ENCODE measurements at regions not wholly inside any gene's neighbourhood (a gene's known extent, or its start where the extent isn't known, plus 50 kb on each side); places are given as distances from the start of the nearest gene placed in this dataset.
A peak's percentile ranks its signal among the peaks of the same experiment; 100 is the strongest.
"Not testable (repeated sequence)": the region's sequence is repeated elsewhere in the genome, so short reads cannot be mapped to it uniquely, and the experiment has no call there.

DNA sequence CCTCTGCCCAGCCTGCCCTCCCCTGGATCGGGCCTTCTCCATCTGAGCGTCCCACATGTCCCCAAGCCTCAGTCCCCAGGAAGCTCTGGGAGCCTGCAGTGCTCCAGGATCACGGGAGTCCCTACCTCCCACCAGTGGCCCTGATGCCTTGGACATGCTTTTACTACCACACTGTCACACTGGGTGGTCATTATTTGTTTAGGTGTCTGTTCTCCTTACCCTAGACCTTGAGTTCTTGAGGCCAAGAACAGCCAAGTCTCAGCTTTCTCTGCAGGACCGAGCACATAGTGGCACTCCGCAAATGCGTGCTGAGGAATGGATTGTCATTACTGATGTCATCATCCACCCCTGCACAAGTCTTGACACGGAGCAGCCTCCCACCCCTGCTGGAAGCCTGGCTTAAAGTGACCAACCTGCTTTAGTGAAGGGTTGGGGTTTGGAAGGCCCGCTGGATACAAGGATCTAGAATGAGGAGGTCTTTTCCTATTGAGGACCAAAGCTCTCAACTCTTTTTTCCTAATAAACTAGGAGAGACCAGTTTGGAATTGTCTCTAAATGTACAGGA is 132.9 kb upstream of the CRHR1 start:
- DNase-seq: no peak

DNA sequence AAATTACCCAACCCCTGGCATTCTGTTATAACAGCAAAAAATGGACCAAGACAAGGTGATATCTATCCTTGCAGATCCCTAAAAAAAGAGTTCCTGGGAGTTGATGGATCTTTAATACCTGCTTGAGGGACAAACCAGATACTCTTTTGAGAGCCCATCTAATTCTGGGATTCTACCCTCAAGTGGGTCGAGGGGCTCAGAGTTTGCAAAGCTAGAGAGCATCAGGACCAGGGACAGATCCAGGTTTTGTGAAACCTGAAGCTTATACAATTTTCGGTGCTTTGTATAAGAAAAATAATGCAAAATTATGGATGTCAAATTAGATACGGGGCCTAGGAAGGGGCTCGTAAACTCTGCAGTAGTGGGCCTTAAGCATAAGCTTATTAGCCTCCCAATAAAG is 130.5 kb upstream of the CRHR1 start:
- DNase-seq: no peak

DNA sequence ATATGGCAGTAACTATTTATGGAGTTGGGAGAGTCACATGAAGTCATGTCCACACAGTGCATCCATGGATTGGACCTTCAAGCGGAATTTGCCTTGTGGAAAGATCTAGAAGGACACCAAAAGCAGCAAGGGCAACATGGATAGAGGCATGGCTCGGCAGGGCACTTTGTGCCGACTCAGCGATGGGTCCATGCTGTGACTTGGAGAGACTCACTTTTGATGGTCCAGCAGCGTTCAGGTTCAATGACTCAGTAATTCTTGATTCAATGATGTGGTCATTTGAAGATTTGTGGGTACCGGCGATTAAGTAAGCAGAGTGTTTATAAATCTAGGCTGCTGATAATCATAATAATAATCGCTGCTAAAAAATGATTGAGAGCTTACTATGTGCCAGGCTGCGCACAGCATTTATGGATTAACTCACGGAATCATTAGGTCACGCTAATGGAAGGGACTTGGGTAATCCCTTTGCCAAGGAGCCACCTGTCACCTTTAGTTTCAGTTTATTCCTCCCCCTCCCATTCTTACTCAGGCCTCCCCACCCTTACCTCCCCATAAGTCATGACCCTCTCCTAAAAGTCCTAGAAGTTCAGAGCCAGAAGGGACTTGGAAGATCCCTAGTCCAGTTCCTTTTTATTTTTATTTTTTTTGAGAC is 127.5 kb upstream of the CRHR1 start:
- no peak for DNase-seq

DNA sequence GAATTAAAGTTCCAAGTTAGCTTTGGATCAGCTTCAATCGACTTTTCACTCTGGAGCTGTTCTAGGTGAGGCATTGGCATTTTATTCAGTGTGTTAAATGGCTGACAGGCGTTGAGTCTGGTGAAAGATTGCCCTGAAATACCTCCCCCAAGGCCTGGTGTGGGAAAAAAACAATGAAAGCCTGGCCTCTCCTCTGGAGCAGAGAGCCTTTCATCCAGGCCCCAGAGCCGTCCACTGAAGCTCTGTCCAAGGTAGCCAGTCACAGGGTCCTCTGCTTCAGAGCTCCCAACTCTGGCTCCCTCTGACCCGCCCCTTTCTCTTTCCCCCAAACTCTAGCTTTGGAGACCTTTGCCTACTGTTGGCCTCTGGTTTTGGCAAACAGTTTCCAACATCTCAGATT is 123.6 kb upstream of the CRHR1 start:
- no peak for DNase-seq

DNA sequence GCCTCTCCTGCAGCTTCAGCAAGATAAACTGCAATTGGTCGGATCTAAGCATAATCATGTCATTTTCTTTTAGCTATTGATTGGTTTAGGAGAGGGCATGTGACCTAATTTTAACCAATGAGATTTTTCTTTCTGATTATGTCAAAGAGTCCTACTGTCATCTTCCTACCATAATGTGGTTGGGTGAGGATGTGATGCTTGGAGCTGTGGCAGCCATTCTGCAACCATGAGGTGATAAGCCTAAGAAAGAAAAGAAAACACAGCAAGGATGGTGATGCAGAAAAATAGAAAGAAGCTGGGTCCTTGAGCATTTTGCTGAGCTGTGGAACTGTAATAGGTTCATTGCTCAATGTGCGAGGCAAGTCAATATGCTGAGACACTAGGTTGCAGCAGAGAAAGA is 121.7 kb upstream of the CRHR1 start:
- DNase-seq: no peak

DNA sequence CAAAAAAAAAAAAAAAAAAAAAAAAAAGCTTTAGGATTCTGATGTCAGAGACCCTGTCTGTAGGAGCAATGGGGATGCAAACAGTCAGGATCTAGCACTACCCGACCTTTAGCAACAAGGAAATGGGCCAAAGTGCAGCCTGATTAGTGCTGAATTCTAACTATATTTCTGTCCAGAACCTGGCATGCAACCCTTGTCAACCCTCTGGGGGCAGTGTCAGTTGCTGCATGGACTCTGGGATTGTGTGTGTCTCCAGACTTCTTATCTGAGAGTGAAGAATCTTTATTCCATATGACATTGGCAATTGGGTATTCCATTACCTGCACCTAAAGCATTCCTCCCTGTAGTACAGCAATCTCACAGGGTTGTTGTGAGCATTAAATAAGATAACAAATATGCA is 120.3 kb upstream of the CRHR1 start:
- no peak for DNase-seq

DNA sequence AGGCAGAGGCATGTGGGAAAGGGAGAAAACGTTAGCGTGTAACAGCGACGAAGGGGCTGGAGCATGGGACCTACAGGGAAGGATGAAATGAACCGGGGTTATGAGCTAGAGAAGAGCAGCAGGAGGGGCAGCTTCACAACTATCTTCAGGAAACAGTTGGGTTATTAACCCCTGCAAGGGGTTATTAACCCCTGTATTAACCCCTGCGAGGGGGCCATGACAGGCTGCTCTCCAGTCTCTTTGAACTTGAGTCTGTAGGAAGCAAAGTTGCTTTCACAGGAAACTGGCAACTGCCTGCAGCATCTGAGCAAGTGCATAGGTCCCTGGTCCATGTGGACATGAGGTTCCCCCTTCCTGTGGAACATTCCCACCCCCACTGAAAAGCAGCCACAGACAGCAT is 119.2 kb upstream of the CRHR1 start:
- DNase-seq: no peak

DNA sequence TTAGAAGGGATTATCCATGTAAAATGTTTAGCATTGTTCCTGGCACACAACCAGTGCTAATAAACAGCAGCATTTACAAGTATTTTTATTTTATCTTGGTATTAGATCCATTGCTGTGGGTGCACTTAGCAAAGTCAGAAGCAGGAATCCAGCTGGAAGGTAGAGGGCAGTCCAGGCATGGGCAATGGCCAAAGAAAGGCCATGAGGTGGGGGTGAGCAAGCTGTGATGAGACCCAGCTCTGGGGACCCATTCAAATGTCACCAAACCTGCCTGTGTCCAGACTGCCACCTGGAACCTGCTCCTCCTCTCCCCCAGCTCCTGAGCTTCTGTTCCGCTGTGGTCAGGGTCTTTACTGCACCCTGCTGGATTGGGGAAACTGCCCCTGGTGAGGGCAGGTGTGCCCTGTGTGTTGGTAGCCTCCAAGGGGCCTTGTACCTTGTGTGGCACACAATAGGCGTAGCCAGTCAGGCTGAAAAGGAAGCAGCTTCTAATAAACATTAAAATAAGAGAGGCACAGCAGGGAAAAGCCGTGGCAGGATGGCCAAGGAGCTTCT is 118.0 kb upstream of the CRHR1 start:
- peak; percentile 31 for DNase-seq

DNA sequence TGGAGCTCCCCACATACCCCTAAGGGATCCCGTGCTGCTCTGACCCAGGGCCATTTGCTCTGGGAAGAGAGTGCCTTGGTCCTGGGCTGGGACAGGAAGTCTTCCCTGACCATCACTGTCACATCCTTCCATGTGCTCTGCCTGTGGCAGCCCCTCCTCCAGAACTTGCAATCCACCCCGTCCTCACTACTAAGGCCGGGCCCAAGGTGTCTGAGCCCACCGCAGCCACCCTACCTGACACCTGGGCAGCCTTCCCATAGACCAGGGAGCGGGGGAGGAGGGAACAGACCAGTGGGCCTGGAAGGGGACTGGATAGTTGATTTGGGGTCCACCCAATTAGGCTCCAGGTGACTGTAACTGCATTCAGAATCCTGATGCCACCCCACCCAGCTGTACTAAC is 117.5 kb upstream of the CRHR1 start:
- no peak for DNase-seq

DNA sequence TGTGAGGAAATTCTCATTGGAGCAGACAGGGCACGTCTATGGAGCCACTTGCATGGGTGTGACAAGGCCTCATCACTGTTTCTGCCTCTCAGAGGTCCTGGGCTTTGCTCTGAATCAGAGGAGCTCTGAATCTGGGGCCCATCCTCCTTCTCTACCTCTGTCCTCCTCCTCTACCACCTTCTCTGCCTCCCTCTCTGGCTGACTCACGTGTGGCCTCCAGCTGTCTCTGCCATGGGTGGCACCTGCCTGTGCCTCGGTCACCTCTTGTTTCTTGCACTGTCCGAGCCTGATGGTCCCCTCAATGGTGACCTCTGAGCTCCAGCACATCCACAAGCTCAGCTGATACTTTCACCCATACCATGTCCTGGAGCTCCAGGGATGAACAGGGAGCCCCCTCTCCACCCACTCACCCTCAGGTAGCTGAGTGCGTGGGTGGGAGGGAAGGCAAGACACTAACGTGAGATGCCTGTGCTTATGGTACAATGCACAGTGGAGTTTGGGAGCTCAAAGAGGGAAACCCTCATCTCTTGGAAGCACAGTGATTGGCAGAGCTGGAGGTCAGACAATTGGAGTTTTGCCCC is 116.4 kb upstream of the CRHR1 start:
- DNase-seq: no peak

DNA sequence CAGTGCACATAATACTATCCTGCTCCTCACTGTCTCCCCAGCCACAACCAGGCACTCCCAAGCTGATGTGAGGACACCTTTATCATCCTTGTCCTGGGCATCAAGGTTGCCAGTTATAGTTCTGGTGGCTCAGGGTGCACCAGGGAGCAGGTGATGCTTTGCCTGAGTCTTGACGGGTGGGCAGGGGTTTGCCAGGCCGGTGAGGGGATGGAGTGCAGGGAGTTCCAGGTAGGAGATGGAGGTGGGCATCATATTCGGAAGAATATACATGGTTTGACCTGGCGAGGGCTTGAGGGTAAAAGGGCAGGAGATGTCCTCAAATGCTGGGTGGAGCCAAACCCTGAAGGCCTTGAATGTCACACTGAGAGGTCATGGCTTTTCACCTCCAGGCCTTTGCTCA is 115.8 kb upstream of the CRHR1 start:
- DNase-seq: no peak

DNA sequence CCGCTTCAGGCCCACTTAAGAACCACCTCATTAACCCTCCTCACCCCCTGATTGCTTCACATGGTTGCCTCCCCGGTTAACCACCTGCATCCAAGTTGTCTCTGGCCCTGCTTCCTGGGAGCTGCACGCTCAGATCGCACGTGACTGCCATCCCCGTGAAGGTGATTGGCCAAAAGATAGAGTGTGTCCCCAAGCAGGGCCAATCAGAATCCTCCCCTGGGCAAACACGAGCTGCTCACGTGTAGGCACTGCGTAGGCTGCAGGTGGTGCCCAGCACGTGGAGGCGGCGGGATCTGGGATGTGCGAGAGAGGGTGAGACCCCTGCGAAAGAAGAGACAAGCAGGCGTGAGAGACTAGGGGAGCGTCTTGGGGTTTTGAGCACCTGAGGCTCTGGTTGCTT is 111.8 kb upstream of the CRHR1 start:
- DNase-seq: peak; percentile 97

DNA sequence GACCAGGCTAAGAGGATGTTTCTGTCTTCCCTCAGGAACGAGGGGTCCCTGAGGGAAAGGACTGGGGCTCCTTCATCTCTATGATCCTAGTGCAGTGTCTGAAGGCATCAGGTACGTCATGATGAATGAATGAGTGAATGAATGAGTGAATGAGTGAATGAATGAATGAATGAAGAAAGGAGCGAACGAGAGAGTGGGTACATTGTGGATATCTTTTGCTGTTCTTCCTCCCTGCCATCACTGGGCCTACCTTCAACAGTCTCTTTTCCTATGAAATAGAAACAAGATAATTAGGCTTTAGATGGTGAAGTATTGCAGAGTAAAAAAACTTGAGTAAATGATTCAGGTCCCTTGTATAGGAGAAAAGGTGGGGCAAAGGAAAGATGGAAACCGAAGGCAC is 111.3 kb upstream of the CRHR1 start:
- DNase-seq: no peak

DNA sequence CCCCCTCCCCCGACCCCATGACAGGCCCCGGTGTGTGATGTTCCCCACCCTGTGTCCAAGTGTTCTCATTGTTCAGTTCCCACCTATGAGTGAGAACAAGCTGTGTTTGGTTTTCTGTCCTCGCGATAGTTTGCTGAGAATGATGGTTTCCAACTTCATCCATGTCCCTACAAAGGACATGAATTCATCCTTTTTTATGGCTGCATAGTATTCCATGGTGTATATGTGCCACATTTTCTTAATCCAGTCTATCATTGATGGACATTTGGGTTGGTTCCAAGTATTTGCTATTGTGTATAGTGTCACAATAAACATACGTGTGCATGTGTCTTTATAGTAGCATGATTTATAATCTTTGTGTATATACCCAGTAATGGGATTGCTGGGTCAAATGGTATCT is 110.4 kb upstream of the CRHR1 start:
- not testable (repeated sequence) for DNase-seq

DNA sequence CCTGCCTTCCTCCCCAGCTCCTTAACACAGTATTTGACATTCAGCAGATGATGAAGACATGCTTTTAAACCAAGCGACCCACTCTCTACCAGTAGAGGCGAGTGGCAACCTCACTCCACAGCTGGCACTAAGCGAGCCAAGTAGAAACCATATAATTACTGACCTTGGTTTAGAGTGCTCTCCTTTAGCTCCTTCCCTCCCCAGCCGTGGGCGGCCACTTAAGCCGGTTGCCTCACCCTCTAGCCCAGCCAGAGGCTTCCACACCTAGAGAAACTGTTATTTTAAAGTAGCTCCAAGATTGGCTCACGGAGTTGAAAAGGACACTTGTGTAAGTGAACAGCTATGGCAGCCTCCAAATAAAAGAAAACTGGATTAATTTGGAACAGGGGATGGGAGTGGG is 109.1 kb upstream of the CRHR1 start:
- DNase-seq: no peak

DNA sequence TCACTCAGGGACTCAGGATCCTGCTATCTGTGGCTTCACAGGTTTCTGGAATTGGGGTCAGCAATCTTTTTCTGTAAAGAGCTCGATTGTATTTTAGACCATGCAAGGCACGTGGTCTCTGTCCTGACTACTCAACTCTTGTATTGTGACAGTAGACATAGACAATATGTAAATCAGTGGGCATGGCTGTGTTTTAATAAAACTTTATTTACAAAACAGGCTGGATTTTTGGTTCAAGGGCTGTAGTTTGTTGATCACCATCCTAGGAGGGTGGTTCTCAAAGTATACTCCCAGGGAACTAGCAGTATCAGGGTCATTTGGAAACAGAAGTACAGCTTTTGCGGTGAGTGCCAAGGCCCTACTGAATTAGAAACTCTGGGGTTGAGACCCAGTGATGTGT is 108.2 kb upstream of the CRHR1 start:
- DNase-seq: no peak

DNA sequence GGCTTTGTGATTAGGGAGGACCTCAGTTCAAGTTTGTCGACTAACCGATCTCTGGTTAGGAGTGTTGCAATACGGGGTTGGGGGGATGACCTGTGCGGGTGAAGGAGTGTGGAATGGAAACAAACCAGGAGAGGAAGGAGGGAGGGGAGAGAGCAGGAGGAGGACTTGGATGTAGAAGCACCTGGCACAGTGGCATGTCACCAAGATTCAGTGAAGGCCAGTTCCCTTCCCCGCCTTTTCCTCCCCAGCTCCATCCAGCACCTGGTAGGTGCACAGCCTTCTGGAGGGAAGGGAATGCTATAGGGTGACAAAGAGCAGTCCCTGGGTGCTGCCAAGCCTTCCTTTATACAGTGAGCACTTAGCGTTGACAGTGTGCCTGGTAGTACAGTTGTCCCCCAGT is 107.4 kb upstream of the CRHR1 start:
- no peak for DNase-seq

DNA sequence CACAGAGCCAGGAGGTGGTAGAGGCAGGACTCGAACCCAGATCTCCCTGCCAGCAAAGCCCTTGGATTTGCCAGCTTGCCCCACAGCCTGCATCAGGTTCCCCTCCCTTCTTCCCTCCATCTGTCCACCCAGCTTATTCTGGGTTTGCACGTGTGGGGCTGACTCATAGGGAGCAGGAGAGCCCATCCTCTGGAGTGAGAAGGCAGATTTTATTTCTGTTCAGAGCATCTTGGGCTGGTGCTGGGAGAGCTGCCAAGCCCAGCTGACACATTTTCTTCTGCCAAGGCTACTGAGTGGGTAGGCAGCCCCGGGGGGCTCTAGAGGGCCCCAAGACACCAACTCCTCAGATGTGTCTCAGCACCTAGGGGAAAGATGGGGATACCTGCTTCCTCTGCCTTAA is 106.3 kb upstream of the CRHR1 start:
- DNase-seq: no peak

DNA sequence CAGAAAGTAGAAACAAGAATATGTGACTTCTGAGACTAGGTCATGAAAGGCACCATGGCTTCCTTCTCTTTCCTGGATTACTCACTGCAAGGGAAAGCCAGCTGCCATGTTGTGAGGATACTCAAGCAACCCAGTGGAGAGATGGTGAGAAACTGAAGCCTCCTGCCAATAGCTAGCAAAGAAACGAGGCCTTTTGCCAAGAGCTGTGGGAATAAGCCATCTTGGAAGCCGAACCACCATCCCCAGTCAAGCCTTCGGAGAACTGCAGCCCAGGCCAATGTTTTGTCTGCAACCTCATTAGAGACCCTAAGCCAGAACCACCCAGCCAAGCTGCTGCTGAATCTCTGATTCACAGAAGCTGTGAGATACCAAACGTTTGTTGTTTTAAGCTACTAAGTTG is 104.7 kb upstream of the CRHR1 start:
- no peak for DNase-seq

DNA sequence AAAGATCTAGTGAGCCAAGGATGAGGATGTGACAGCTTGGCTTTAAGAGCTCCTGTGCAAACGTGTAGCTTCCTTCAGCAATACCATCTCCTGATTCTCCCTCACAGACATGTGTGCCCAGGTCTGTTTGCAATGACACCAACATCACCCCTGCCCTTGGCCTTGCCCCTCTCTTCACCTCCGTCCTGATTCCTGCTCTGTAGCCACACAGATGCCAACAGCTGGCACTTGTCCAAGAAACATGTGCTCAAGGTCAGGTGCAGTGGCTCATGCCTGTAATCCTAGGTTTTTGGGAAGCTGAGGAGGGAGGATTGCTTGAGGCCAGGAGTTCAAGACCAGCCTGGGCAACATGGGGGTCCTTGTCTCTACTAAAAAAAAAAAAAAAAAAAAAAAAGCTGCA is 103.8 kb upstream of the CRHR1 start:
- DNase-seq: no peak

DNA sequence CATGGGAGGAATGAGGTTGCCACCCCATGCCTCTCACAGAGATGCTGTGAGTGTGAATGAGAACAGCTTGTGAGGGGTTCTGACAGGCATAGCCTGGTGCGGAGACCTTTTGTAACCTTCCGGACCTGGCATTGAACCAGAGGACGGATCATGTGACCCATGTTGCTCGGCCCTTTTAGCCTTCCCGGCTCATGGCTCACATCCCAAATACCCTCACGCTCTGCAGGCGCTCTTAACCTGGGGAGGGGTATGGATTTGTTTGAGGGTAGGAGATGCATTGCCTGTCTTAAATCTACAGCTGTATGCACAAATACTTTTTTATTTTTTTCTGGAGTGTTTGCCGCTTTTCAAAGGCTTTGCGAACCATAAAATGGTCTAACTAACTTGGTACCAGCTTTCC is 102.4 kb upstream of the CRHR1 start:
- DNase-seq: no peak

DNA sequence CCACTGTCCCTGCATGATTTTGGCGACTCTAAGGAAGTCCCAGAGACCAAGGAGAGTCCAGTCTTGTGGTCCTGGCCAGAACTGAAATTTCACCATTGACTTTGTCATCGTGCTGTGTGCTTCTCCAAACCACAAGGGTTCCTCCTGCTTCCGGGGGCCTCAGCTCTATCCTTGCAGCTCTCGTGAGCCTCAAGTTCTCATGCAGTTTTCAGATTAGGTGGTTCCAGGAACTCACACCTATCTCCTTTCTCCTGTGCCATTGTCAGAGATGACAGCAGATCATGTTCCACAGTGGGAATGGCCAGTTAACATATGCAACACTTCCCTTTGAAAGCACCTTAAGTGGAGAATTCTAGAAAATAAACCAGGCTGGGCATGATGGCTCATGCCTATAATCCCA is 97.9 kb upstream of the CRHR1 start:
- no peak for DNase-seq

DNA sequence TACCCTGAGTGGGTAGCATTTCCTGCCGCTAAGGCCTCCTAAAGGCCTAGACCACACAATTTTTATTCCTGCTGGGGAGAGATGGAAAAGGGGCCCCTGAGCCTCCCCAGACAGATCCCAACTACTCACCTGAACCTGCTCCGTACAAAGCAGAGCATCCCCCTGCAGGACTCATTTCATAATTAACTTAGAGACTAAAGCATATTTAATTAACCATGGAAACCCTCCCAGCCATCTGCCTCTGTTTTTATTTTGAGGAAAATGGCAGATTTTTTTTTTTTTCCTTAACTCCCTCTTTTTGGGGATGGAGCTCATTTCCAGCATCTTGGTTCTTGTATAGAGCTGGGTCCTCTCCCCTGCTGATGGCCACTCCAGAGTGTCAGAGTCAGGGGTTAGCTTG is 96.5 kb upstream of the CRHR1 start:
- DNase-seq: no peak

DNA sequence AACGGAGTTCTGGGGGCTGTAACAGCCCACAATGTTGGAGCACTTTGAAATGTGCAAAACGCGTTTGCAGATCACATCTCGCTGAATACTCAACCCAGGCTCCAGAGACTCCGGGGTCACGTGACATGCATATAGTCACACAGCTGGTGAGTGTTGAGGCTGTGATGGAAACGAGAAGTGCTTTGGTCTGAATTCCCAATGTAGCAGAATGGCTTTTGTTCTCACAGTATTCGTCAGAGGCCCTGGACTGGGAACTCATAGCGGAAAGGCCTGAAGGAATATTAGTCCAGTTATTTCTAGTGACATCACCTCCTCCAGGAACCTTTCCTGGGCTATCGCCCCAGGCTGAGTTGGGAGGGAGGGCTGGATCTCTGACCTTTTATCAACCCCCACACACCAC is 95.8 kb upstream of the CRHR1 start:
- no peak for DNase-seq

DNA sequence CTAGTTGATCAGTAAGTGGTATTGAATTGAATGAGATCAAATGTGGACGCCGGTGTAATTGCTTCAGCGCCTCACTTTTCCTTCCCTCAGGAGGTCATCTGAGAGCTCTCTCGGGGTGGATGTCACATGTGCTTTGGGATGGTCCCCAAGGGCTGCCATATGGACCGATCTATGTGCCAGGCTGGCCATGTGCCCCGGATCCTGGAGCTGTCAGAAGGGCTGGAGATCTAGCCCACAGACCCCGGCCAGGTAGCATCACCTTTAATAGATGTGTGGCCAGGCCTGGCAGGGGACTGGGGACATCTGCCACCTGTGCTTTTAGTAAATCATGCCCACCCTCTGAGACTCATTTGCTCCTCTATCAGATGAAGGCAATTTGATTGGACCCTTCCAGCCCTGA is 95.3 kb upstream of the CRHR1 start:
- no peak for DNase-seq
